ENCODE measurements at regions not wholly inside any gene's neighbourhood (a gene's known extent, or its start where the extent isn't known, plus 50 kb on each side); places are given as distances from the start of the nearest gene placed in this dataset.

DNA sequence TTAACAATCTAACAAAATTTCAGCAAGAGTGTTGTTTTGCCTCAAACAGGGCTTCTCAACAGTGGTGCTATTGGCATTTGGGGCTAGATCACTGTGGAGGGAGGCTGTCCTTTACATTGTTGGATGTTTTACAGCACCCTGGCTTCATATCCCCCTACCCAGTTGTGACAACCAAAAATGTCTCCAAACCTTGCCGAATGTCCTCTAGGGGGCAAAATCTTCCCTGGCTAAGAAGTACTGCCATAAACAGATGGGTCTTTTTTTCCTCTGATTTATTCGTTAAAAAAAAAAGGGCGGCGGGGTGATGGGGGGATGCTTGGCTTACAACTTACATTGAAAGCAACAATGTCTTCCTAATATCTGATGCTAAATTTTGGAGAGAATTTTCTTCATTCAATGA lies 207.6 kb upstream of the CCDC150 start:
- Histone ChIP-seq H3K36me3 (ENCODE audit: insufficient read depth, low read length) (no peaks in the 10 kb centered on the region), H3K9me2 (ENCODE audit: low read depth, low read length) (no peaks in the 10 kb centered on the region), H3K4me1 (ENCODE audit: insufficient read depth, low read length, severe bottlenecking) (no peaks in the 10 kb centered on the region), H3K79me2 (ENCODE audit: insufficient read depth, low read length) (no peaks in the 10 kb centered on the region), H3K27ac (ENCODE audit: low read depth, low read length, poor library complexity, severe bottlenecking) (no peak overlapping the region), H2AFZ (ENCODE audit: low read length) (no peak overlapping the region), H3K4me2 (ENCODE audit: low read length) (no peak overlapping the region), H3K9me3 (ENCODE audit: low read length) (no peaks in the 10 kb centered on the region), H3K4me3 (ENCODE audit: low read depth, low read length, poor library complexity, severe bottlenecking) (no peak overlapping the region), H3K9ac (ENCODE audit: low read length) (no peak overlapping the region), H3K27me3 (ENCODE audit: insufficient read depth, low read length) (no peaks in the 10 kb centered on the region), H3F3A (ENCODE audit: insufficient read depth, low read length) (no peaks in the 10 kb centered on the region), H4K20me1 (ENCODE audit: insufficient read depth, low read length) (no peaks in the 10 kb centered on the region)
- no peak for TF ChIP-seq EZH2 (IDR thresholded peaks at IDR 0.05; ENCODE audit: borderline replicate concordance, low read length)
- TF ChIP-seq, protein P1, sequence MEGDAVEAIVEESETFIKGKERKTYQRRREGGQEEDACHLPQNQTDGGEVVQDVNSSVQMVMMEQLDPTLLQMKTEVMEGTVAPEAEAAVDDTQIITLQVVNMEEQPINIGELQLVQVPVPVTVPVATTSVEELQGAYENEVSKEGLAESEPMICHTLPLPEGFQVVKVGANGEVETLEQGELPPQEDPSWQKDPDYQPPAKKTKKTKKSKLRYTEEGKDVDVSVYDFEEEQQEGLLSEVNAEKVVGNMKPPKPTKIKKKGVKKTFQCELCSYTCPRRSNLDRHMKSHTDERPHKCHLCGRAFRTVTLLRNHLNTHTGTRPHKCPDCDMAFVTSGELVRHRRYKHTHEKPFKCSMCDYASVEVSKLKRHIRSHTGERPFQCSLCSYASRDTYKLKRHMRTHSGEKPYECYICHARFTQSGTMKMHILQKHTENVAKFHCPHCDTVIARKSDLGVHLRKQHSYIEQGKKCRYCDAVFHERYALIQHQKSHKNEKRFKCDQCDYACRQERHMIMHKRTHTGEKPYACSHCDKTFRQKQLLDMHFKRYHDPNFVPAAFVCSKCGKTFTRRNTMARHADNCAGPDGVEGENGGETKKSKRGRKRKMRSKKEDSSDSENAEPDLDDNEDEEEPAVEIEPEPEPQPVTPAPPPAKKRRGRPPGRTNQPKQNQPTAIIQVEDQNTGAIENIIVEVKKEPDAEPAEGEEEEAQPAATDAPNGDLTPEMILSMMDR (IDR thresholded peaks at IDR 0.05; ENCODE audit: low read length) = peak; percentile 41; the same call in 1 of the 2 replicates

DNA sequence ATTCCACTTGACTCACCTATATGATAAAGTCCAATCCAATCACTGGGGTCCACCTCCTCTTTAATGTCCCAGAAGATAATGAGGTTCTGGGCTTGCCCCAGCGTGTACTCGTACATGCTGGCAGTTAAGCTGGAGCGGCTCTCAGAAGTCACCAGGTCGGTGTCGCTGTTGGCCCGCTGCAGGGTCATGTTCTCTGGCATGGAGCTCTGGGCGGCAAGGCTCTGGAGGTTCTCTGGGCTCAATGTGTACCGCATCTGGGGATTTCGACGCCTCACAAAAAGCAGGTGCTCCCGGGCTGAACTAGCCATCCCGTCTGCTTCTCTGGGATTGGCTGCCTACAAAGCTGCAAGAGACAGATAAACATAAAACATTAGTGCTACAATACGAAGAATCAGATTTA lies 206.4 kb upstream of the CCDC150 start:
- no peaks in the 10 kb centered on the region for H3K9me2 ChIP-seq (ENCODE audit: low read depth, low read length)
- TF ChIP-seq EZH2 (IDR thresholded peaks at IDR 0.05; ENCODE audit: borderline replicate concordance, low read length) = no peak
- TF ChIP-seq, protein P1 (IDR thresholded peaks at IDR 0.05; ENCODE audit: low read length) = no peak
- no peaks in the 10 kb centered on the region for H3K36me3 ChIP-seq (ENCODE audit: insufficient read depth, low read length)
- no peaks in the 10 kb centered on the region for H3K79me2 ChIP-seq (ENCODE audit: insufficient read depth, low read length)
- H2AFZ ChIP-seq (ENCODE audit: low read length) = no peak overlapping the region
- H3K9ac ChIP-seq (ENCODE audit: low read length) = no peak overlapping the region
- H3K9me3 ChIP-seq (ENCODE audit: low read length) = no peaks in the 10 kb centered on the region
- H4K20me1 ChIP-seq (ENCODE audit: insufficient read depth, low read length) = no peaks in the 10 kb centered on the region
- H3K4me1 ChIP-seq (ENCODE audit: insufficient read depth, low read length, severe bottlenecking) = no peaks in the 10 kb centered on the region
- H3K27me3 ChIP-seq (ENCODE audit: insufficient read depth, low read length) = no peaks in the 10 kb centered on the region
- H3F3A ChIP-seq (ENCODE audit: insufficient read depth, low read length) = no peaks in the 10 kb centered on the region
- H3K4me2 ChIP-seq (ENCODE audit: low read length) = no peak overlapping the region
- H3K4me3 ChIP-seq (ENCODE audit: low read depth, low read length, poor library complexity, severe bottlenecking) = no peak overlapping the region
- no peak overlapping the region for H3K27ac ChIP-seq (ENCODE audit: low read depth, low read length, poor library complexity, severe bottlenecking)

DNA sequence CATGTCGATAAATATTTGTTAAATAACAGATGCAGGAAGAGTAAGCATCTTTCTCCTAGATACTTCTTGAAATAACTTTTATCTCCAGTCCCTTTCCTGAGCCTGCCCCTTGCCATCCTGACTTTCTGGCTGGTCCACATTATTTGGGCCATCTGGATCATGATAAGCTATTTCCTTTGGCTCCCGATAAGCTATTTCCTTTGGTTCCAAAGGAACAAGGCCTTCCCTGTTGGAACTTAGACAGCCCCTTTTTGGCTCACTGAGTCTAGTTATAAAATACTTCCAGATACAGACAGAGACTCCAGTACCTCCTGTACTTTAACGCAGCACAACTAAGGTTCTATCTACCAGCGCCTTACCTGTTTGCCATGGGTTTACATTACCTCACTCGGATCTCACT lies 205.3 kb upstream of the CCDC150 start:
- no peak overlapping the region for H3K9ac ChIP-seq (ENCODE audit: low read length)
- H3K27me3 ChIP-seq (ENCODE audit: insufficient read depth, low read length) = no peaks in the 10 kb centered on the region
- no peak for TF ChIP-seq EZH2 (IDR thresholded peaks at IDR 0.05; ENCODE audit: borderline replicate concordance, low read length)
- TF ChIP-seq, protein P1 (IDR thresholded peaks at IDR 0.05; ENCODE audit: low read length) = no peak
- no peak overlapping the region for H3K4me3 ChIP-seq (ENCODE audit: low read depth, low read length, poor library complexity, severe bottlenecking)
- no peaks in the 10 kb centered on the region for H3K4me1 ChIP-seq (ENCODE audit: insufficient read depth, low read length, severe bottlenecking)
- no peaks in the 10 kb centered on the region for H3F3A ChIP-seq (ENCODE audit: insufficient read depth, low read length)
- H3K27ac ChIP-seq (ENCODE audit: low read depth, low read length, poor library complexity, severe bottlenecking) = no peak overlapping the region
- H3K36me3 ChIP-seq (ENCODE audit: insufficient read depth, low read length) = no peaks in the 10 kb centered on the region
- H3K9me3 ChIP-seq (ENCODE audit: low read length) = no peaks in the 10 kb centered on the region
- H4K20me1 ChIP-seq (ENCODE audit: insufficient read depth, low read length) = no peaks in the 10 kb centered on the region
- H3K79me2 ChIP-seq (ENCODE audit: insufficient read depth, low read length) = no peaks in the 10 kb centered on the region
- H2AFZ ChIP-seq (ENCODE audit: low read length) = no peak overlapping the region
- H3K4me2 ChIP-seq (ENCODE audit: low read length) = no peak overlapping the region
- no peaks in the 10 kb centered on the region for H3K9me2 ChIP-seq (ENCODE audit: low read depth, low read length)

Data from OCI-LY1 (cell line).